ENCODE measurements at regions not wholly inside any gene's neighbourhood (a gene's known extent, or its start where the extent isn't known, plus 50 kb on each side); places are given as distances from the start of the nearest gene placed in this dataset.
A peak's percentile ranks its signal among the peaks of the same experiment; 100 is the strongest.

- no peaks in the 10 kb centered on the region for H3K4me1 Mint-ChIP-seq (ENCODE audit: unreplicated experiment)
- DNase-seq (ENCODE audit: extremely low spot score, unreplicated experiment): no peak
- TF ChIP-seq, protein P1, sequence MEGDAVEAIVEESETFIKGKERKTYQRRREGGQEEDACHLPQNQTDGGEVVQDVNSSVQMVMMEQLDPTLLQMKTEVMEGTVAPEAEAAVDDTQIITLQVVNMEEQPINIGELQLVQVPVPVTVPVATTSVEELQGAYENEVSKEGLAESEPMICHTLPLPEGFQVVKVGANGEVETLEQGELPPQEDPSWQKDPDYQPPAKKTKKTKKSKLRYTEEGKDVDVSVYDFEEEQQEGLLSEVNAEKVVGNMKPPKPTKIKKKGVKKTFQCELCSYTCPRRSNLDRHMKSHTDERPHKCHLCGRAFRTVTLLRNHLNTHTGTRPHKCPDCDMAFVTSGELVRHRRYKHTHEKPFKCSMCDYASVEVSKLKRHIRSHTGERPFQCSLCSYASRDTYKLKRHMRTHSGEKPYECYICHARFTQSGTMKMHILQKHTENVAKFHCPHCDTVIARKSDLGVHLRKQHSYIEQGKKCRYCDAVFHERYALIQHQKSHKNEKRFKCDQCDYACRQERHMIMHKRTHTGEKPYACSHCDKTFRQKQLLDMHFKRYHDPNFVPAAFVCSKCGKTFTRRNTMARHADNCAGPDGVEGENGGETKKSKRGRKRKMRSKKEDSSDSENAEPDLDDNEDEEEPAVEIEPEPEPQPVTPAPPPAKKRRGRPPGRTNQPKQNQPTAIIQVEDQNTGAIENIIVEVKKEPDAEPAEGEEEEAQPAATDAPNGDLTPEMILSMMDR (conservative IDR thresholded peaks at IDR 0.05): no peak
- H3K9me3 Mint-ChIP-seq: no peaks in the 10 kb centered on the region
- no peak overlapping the region for H3K27ac Mint-ChIP-seq
- H3K4me3 Mint-ChIP-seq: no peak overlapping the region
- no peaks in the 10 kb centered on the region for H3K36me3 Mint-ChIP-seq
- H3K27me3 Mint-ChIP-seq: peaks cover 17% of the 10 kb centered on the region
These were observed 106.7 kb downstream of the GGTLC2 start for GRCh38 chr22:22751043-22751603.

- H3K4me1 Mint-ChIP-seq (ENCODE audit: unreplicated experiment): no peaks in the 10 kb centered on the region
- TF ChIP-seq, protein P1 (conservative IDR thresholded peaks at IDR 0.05): no peak
- no peaks in the 10 kb centered on the region for H3K36me3 Mint-ChIP-seq
- no peak for DNase-seq (ENCODE audit: extremely low spot score, unreplicated experiment)
- H3K27me3 Mint-ChIP-seq: peaks cover 17% of the 10 kb centered on the region
- H3K27ac Mint-ChIP-seq: no peak overlapping the region
- H3K4me3 Mint-ChIP-seq: no peak overlapping the region
- H3K9me3 Mint-ChIP-seq: no peaks in the 10 kb centered on the region
These were observed 107.8 kb downstream of the GGTLC2 start for GRCh38 chr22:22752199-22752555.

DNA sequence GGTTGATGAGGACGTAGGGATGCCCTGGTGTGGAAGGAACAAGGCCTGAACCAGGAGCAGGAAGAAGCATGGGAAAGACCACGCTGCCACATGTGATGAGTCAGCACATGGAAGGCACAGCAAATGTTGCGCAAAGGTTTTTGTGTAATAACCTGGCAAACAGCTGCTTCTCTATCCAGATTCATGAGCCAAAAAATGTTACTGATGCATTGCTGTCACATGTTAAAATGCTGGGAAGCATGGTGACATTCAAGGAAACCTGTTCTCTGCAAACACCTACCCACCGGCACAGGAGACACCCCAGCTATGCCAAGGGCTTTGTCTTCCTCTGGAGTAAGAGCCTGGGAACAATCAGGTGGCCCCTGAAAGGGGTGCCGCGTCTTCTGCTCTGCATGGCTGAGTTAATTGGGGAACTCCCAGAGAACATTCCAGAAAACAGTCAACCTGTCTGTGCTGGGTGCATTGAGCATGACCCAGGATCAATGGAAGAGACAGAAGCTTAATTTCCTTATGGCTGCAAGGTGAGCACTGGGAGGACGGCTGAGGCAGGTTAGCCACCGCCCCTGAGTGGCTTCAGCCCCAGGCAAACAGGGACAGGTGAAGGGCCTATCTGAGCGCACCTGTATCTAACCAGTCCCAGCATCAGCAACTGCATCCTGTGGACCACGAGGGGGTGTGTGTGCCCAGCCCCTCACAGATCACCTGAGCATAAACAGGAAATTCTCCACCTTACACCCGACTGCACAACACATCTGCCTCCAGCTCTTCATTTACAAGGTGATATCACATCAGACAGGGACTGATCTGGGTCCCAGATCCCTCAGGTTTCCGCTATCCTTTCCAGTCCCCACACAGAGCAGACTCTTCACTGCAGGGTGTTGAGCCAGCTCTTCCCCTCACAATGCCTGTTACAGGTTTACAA is 108.4 kb downstream of the GGTLC2 start:
- H3K27me3 Mint-ChIP-seq: peaks cover 17% of the 10 kb centered on the region
- TF ChIP-seq, protein P1 (conservative IDR thresholded peaks at IDR 0.05): no peak
- H3K4me3 Mint-ChIP-seq: no peak overlapping the region
- H3K9me3 Mint-ChIP-seq: no peaks in the 10 kb centered on the region
- DNase-seq (ENCODE audit: extremely low spot score, unreplicated experiment): no peak
- no peaks in the 10 kb centered on the region for H3K4me1 Mint-ChIP-seq (ENCODE audit: unreplicated experiment)
- H3K36me3 Mint-ChIP-seq: no peaks in the 10 kb centered on the region
- H3K27ac Mint-ChIP-seq: no peak overlapping the region

GRCh38 chr22:22753526-22754267 is 109.3 kb downstream of the GGTLC2 start:
- TF ChIP-seq, protein P1 (conservative IDR thresholded peaks at IDR 0.05): peak; percentile 74

GRCh38 chr22:22754268-22754657 is 109.8 kb downstream of the GGTLC2 start:
- Mint-ChIP-seq H3K4me1 (ENCODE audit: unreplicated experiment) (no peaks in the 10 kb centered on the region), H3K36me3 (no peaks in the 10 kb centered on the region), H3K4me3 (no peak overlapping the region), H3K9me3 (no peaks in the 10 kb centered on the region), H3K27ac (no peak overlapping the region), H3K27me3 (peaks cover 16% of the 10 kb centered on the region)
- TF ChIP-seq, protein P1 (conservative IDR thresholded peaks at IDR 0.05): no peak
- no peak for DNase-seq (ENCODE audit: extremely low spot score, unreplicated experiment)

More at GRCh38 chr22:22753526-22754267, 109.3 kb downstream of the GGTLC2 start:
- H3K9me3 Mint-ChIP-seq: no peaks in the 10 kb centered on the region
- H3K4me1 Mint-ChIP-seq (ENCODE audit: unreplicated experiment): no peaks in the 10 kb centered on the region
- H3K4me3 Mint-ChIP-seq: no peak overlapping the region
- no peak overlapping the region for H3K27ac Mint-ChIP-seq
- DNase-seq (ENCODE audit: extremely low spot score, unreplicated experiment): no peak
- H3K27me3 Mint-ChIP-seq: peaks cover 12% of the 10 kb centered on the region
- no peaks in the 10 kb centered on the region for H3K36me3 Mint-ChIP-seq
